HEK293 (cell line): ENCODE measurements at regions not wholly inside any gene's neighbourhood (a gene's known extent, or its start where the extent isn't known, plus 50 kb on each side); places are given as distances from the start of the nearest gene placed in this dataset.

Source experiments
- CTCF ChIA-PET: fragments of 350-600 bp; formaldehyde crosslinking; extraction: SDS; loops from one replicate; lab custom pipeline; 2021; ENCODE audit warnings: antibody characterized with exemption; lab: Yijun Ruan, JAX
- POLR2A ChIA-PET: fragments of 300-600 bp; formaldehyde crosslinking; extraction: SDS; loops from one replicate; lab custom pipeline; 2020; ENCODE audit warnings: antibody characterized with exemption, inconsistent platforms; lab: Yijun Ruan, JAX
- H3K27ac ChIP-seq: fragments of 200-500 bp; sonication (Bioruptor generic); 2 replicates; pipeline ENCODE4 v1.5.1; 2014; ENCODE audit warnings: low read depth, low read length, control low read depth, inconsistent platforms; ENCODE audit errors: extremely low read depth
- H3K36me3 ChIP-seq, 2 experiments: fragments of 200-500 bp in 1 of 2; sonication (Bioruptor generic) in 1 of 2; 1 replicate in 1 of 2; 2 replicates in 1 of 2; pipeline ENCODE4 v1.5.1; 2014 to 2017; ENCODE audit warnings: inconsistent platforms in 2 of 2, low read length in 2 of 2; ENCODE audit not compliant: control insufficient read depth in 2 of 2, insufficient read depth in 1 of 2
- H3K4me1 ChIP-seq: fragments of 200-500 bp; sonication (Bioruptor generic); 2 replicates; pipeline ENCODE4 v1.5.1; 2014; ENCODE audit warnings: mild to moderate bottlenecking, low read length, inconsistent platforms; ENCODE audit not compliant: control insufficient read depth, insufficient read depth
- H3K4me3 ChIP-seq: 2 replicates; pipeline ENCODE4 v1.5.1; 2011; ENCODE audit warnings: low read depth, mild to moderate bottlenecking, control low read depth, low read length, moderate library complexity
- H3K9me3 ChIP-seq: fragments of 200-500 bp; sonication (Bioruptor generic); 2 replicates; pipeline ENCODE4 v1.5.1; 2014; ENCODE audit warnings: low read depth, low read length, inconsistent platforms; ENCODE audit not compliant: control insufficient read depth, insufficient read depth
- AEBP2 ChIP-seq: fragments of 450-650 bp; formaldehyde crosslinking; IDR thresholded peaks from 2 replicates; pipeline ENCODE4 v1.5.1; 2016; ENCODE audit warnings: missing biosample characterization, missing genetic modification characterization, borderline replicate concordance
- ATF2 ChIP-seq: fragments of 450-650 bp; formaldehyde crosslinking; IDR thresholded peaks from 2 replicates; pipeline ENCODE4 v1.5.1; 2016; ENCODE audit warnings: missing biosample characterization, missing genetic modification characterization, low read depth
- GLI2 ChIP-seq: fragments of 450-650 bp; formaldehyde crosslinking; IDR thresholded peaks from 2 replicates; pipeline ENCODE4; 2017; ENCODE audit warnings: missing biosample characterization, missing genetic modification characterization, low read depth, borderline replicate concordance
- HIC1 ChIP-seq: fragments of 450-650 bp; formaldehyde crosslinking; IDR thresholded peaks from 2 replicates; pipeline ENCODE4 v1.5.1; 2016; ENCODE audit warnings: missing biosample characterization, missing genetic modification characterization
- IKZF3 ChIP-seq: fragments of 450-650 bp; IDR thresholded peaks from 2 replicates; pipeline ENCODE4 v1.5.0; 2018; ENCODE audit warnings: missing biosample characterization, mild to moderate bottlenecking, missing genetic modification characterization, moderate library complexity
- KLF7 ChIP-seq: fragments of 450-650 bp; formaldehyde crosslinking; IDR thresholded peaks from 2 replicates; pipeline ENCODE4 v1.5.1; 2016; ENCODE audit warnings: missing biosample characterization, missing genetic modification characterization, borderline replicate concordance
- KLF8 ChIP-seq: fragments of 450-650 bp; formaldehyde crosslinking; IDR thresholded peaks from 2 replicates; pipeline ENCODE4 v1.5.1; 2016; ENCODE audit warnings: missing biosample characterization, missing genetic modification characterization
- OSR2 ChIP-seq: fragments of 450-650 bp; formaldehyde crosslinking; IDR thresholded peaks from 2 replicates; pipeline ENCODE4 v1.5.1; 2016; ENCODE audit warnings: missing biosample characterization, missing genetic modification characterization
- PRDM1 ChIP-seq: fragments of 450-650 bp; formaldehyde crosslinking; IDR thresholded peaks from 2 replicates; pipeline ENCODE4; 2016; ENCODE audit warnings: missing biosample characterization, missing genetic modification characterization
- WT1 ChIP-seq: fragments of 450-650 bp; formaldehyde crosslinking; IDR thresholded peaks from 2 replicates; pipeline ENCODE4 v1.5.1; 2016; ENCODE audit warnings: missing biosample characterization, missing genetic modification characterization
- ZBTB44 ChIP-seq: fragments of 450-650 bp; IDR thresholded peaks from 2 replicates; pipeline ENCODE4 v1.5.1; 2018; ENCODE audit warnings: missing biosample characterization, mild to moderate bottlenecking, missing genetic modification characterization
- ZBTB48 ChIP-seq: fragments of 450-650 bp; formaldehyde crosslinking; IDR thresholded peaks from 2 replicates; pipeline ENCODE4 v1.5.1; 2016; ENCODE audit warnings: missing biosample characterization, missing genetic modification characterization
- ZFHX2 ChIP-seq: fragments of 450-650 bp; formaldehyde crosslinking; conservative IDR thresholded peaks from 2 replicates; pipeline ENCODE4 v1.5.1; 2016; ENCODE audit warnings: missing biosample characterization, missing genetic modification characterization
- ZFP69B ChIP-seq: fragments of 450-650 bp; formaldehyde crosslinking; IDR thresholded peaks from 2 replicates; pipeline ENCODE4 v1.5.1; 2016; ENCODE audit warnings: missing biosample characterization, missing genetic modification characterization
- ZNF112 ChIP-seq: fragments of 450-650 bp; formaldehyde crosslinking; IDR thresholded peaks from 2 replicates; pipeline ENCODE4 v1.5.0; 2017; ENCODE audit warnings: missing biosample characterization, missing genetic modification characterization
- ZNF138 ChIP-seq: fragments of 450-650 bp; formaldehyde crosslinking; IDR thresholded peaks from 2 replicates; pipeline ENCODE4 v1.5.1; 2016; ENCODE audit warnings: missing biosample characterization, missing genetic modification characterization, borderline replicate concordance
- ZNF146 ChIP-seq: fragments of 450-650 bp; formaldehyde crosslinking; IDR thresholded peaks from 2 replicates; pipeline ENCODE4 v1.5.1; 2016; ENCODE audit warnings: missing biosample characterization, missing genetic modification characterization
- ZNF155 ChIP-seq: fragments of 450-650 bp; formaldehyde crosslinking; IDR thresholded peaks from 2 replicates; pipeline ENCODE4 v1.5.1; 2016; ENCODE audit warnings: missing biosample characterization, missing genetic modification characterization
- ZNF175 ChIP-seq: fragments of 450-650 bp; formaldehyde crosslinking; IDR thresholded peaks from 2 replicates; pipeline ENCODE4 v1.5.1; 2016; ENCODE audit warnings: missing biosample characterization, missing genetic modification characterization
- ZNF18 ChIP-seq: fragments of 450-650 bp; formaldehyde crosslinking; IDR thresholded peaks from 2 replicates; pipeline ENCODE4 v1.5.1; 2016; ENCODE audit warnings: missing biosample characterization, missing genetic modification characterization
- ZNF23 ChIP-seq: fragments of 450-650 bp; formaldehyde crosslinking; IDR thresholded peaks from 2 replicates; pipeline ENCODE4 v1.5.1; 2016; ENCODE audit warnings: missing biosample characterization, missing genetic modification characterization, borderline replicate concordance
- ZNF24 ChIP-seq: fragments of 450-650 bp; formaldehyde crosslinking; IDR thresholded peaks from 2 replicates; pipeline ENCODE4 v1.5.1; 2016; ENCODE audit warnings: missing biosample characterization, missing genetic modification characterization
- ZNF513 ChIP-seq: fragments of 450-650 bp; IDR thresholded peaks from 2 replicates; pipeline ENCODE4 v1.5.1; 2018; ENCODE audit warnings: missing biosample characterization, missing genetic modification characterization
- ZNF670 ChIP-seq: fragments of 450-650 bp; formaldehyde crosslinking; IDR thresholded peaks from 2 replicates; pipeline ENCODE4 v1.5.1; 2016; ENCODE audit warnings: missing biosample characterization, missing genetic modification characterization, low read depth
- ZNF792 ChIP-seq: fragments of 450-650 bp; formaldehyde crosslinking; IDR thresholded peaks from 2 replicates; pipeline ENCODE4 v1.5.1; 2016; ENCODE audit warnings: missing biosample characterization, missing genetic modification characterization
- ZNF830 ChIP-seq: fragments of 450-650 bp; IDR thresholded peaks from 2 replicates; pipeline ENCODE4 v1.5.0; 2018; ENCODE audit warnings: missing biosample characterization, missing genetic modification characterization, low read depth, mild to moderate bottlenecking, moderate library complexity
- ZSCAN16 ChIP-seq: fragments of 450-650 bp; formaldehyde crosslinking; IDR thresholded peaks from 2 replicates; pipeline ENCODE4 v1.5.1; 2016; ENCODE audit warnings: missing biosample characterization, missing genetic modification characterization

- no peaks in the 10 kb centered on the region for H3K9me3 ChIP-seq
Measured at GRCh38 chr12:58321414-58321813, 380.0 kb downstream of the ATP23 start.

GRCh38 chr12:58323676-58324075 is 382.3 kb downstream of the ATP23 start:
- Histone ChIP-seq H3K4me1 (no peaks in the 10 kb centered on the region), H3K9me3 (no peaks in the 10 kb centered on the region), H3K4me3 (no peak overlapping the region), H3K36me3 (no peaks in the 10 kb centered on the region), H3K27ac (no peak overlapping the region)
- CTCF ChIA-PET: interaction anchor here (0.7 kb wide), 1 partner anchor 339 kb away, joined by 3 read pairs; no protein-coding TSS in a partner anchor
- POLR2A ChIA-PET: no interaction called here
- TF ChIP-seq ZBTB44 (tag by site-specific recombination): no peak
- TF ChIP-seq ZNF830: no peak
- TF ChIP-seq ZNF670 (tag by site-specific recombination): no peak
- TF ChIP-seq ZBTB48 (tag by site-specific recombination): no peak
- TF ChIP-seq GLI2 (tag by site-specific recombination): no peak
- no peak for TF ChIP-seq OSR2 (tag by site-specific recombination)
- TF ChIP-seq ZNF24 (tag by site-specific recombination): no peak
- TF ChIP-seq KLF7 (tag by site-specific recombination): no peak
- no peak for TF ChIP-seq PRDM1 (tag by site-specific recombination)
- TF ChIP-seq ZNF18 (tag by site-specific recombination): no peak
- TF ChIP-seq ZNF792 (tag by site-specific recombination): no peak
- no peak for TF ChIP-seq AEBP2
- TF ChIP-seq ZNF112: no peak

More at GRCh38 chr12:58321414-58321813, 380.0 kb downstream of the ATP23 start:
- no peak for TF ChIP-seq ATF2 (tag by site-specific recombination)
- TF ChIP-seq WT1 (tag by site-specific recombination): no peak
- TF ChIP-seq ZFHX2 (tag by site-specific recombination): no peak
- TF ChIP-seq HIC1 (tag by site-specific recombination): no peak
- no peak for TF ChIP-seq IKZF3 (tag by site-specific recombination)
- TF ChIP-seq ZNF175: no peak
- TF ChIP-seq ZNF146 (tag by site-specific recombination): no peak
- no peak for TF ChIP-seq ZNF155
- TF ChIP-seq KLF8 (tag by site-specific recombination): no peak
- no peak for TF ChIP-seq ZNF792 (tag by site-specific recombination)
- TF ChIP-seq ZNF513 (tag by site-specific recombination): no peak
- no peak for TF ChIP-seq ZSCAN16
- no peak for TF ChIP-seq ZNF138
- TF ChIP-seq ZNF23: no peak
- TF ChIP-seq ZFP69B (tag by site-specific recombination): no peak
- H3K27ac ChIP-seq: no peak overlapping the region
- H3K4me3 ChIP-seq: no peak overlapping the region
- H3K36me3 ChIP-seq: no peaks in the 10 kb centered on the region
- CTCF ChIA-PET: no interaction called here
- POLR2A ChIA-PET: no interaction called here
- H3K4me1 ChIP-seq: no peaks in the 10 kb centered on the region
